ENCODE measurements at regions not wholly inside any gene's neighbourhood (a gene's known extent, or its start where the extent isn't known, plus 50 kb on each side); places are given as distances from the start of the nearest gene placed in this dataset.

DNA sequence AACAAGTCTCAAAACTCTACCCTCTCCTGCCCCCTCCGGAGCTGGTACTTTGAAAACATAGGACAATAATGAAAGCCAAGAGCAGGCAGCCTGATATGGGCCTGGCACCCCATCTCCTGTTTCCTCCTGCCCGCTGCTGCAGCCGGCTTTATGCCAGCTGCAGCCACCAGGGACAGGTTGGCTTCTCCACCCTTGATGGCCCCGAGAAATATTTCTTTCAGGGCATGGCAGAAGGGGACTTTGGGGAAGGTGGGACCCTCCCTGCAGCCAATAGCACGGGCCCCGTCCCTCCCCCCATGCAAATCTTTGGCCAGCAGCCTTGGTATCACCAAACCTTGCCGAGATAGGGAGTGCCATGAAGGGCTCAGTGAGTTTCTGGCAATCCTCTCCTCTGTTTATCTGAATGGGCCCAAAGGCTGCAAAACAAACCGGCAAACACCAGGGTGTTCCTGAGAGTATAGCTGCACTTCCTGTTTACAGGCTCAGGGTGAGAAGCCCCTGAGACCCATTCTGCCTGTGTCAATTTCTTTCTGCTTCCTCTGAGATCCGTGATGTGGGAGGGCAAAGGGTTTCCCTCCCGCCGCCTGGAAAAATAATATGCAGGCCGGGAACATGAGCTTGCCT is 73.4 kb upstream of the BOD1 start:
- no peak for DNase-seq (ENCODE audit: low read depth)

DNA sequence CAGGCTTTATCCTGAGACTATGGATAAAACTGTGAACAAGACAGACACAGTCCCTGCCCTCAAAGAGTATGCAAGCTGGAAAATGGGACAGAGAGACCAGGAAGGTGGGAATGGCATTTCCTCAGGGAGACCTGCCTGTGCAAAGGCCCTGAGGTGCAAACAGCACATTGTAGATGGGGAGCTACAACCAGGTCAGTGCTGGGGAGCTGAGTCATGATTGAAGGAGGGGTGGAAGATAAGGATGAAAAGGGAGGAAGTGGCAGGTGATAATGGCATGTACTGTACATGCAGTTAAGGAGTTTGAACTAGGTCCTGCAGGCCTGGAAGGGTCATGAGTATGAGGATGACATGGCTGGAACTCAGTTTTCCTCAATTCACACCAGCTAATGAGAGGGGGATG is 75.5 kb upstream of the BOD1 start:
- no peak for DNase-seq (ENCODE audit: low read depth)

GRCh38 chr5:173693670-173694069 is 77.2 kb upstream of the BOD1 start:
- DNase-seq (ENCODE audit: low read depth) = no peak

DNA sequence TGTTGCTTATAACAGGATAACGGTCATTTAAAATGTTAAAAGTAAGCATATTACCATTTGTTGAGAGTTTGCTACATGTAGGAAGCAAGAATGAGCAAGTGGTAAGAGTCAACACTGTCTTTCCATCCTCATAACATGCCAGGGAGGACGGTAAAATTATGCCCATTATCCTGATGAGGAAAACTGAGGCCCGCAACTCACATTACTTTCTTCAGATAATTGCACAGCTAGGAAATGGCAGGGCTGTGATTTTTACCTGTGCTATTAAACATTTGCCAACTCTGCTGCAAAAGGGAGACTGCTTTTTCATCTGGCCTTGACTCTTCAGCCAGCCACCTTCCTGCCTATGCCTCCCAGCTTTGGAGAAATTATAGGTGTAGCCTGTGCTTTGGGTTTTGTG is 79.8 kb upstream of the BOD1 start:
- no peak for DNase-seq (ENCODE audit: low read depth)

GRCh38 chr5:173697931-173698579 is 81.6 kb upstream of the BOD1 start:
- DNase-seq (ENCODE audit: low read depth) = no peak

GRCh38 chr5:173699966-173700365 is 83.5 kb upstream of the BOD1 start:
- no peak for DNase-seq (ENCODE audit: low read depth)

DNA sequence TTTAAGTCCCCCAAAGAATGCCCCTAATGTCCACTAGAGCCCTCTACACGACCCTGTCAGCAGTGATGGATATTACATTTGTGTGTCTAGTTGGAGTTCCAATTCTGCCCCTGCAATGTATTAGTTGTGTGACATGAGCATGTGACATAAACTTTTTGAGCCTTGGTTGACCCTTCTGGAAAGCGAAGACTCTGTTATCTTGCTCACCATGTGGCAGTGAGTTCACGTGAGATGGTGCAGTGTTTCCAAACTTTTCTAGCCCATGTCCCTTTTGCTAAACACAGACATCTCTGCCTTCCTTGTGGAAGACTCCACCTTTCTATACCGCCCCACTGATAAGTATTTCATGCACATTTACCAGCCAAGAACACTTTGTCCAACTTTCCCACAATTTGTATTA is 87.0 kb upstream of the BOD1 start:
- DNase-seq (ENCODE audit: low read depth) = no peak

GRCh38 chr5:173704615-173705511 is 88.4 kb upstream of the BOD1 start:
- no peak for DNase-seq (ENCODE audit: low read depth)

DNA sequence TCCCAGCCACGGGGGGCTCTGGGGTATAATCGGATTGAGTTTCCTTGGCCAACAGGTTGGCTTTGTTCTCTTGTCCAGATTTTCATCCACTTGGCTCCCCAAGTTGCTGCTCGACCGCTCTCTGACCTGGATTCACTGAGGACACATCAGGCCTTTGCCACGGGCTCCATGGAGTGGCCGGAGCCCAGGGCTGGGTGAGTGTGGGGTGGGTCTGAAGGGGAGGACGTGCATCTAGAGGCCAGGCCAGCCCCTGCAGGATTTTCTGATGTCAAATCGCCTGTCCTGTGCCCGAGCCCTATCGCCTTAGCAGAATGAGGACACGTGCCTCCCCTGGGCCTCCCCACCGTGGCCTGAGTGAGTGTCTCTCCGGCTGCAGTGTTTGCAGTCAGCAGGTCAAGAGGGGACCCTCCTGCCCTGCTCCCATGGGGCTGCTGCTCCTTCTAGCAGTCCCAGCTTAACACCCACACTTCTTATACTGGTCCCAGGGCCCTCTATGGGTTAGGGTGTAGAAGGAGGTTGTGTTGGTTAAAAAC is 89.1 kb upstream of the BOD1 start:
- DNase-seq (ENCODE audit: low read depth) = no peak

- DNase-seq (ENCODE audit: low read depth) = no peak
Measured at GRCh38 chr5:173706700-173707099, 90.2 kb upstream of the BOD1 start.

GRCh38 chr5:173707392-173707791 is 90.9 kb upstream of the BOD1 start:
- DNase-seq (ENCODE audit: low read depth) = no peak

- DNase-seq (ENCODE audit: low read depth) = no peak
Measured at GRCh38 chr5:173709145-173709544, 92.7 kb upstream of the BOD1 start.

- no peak for DNase-seq (ENCODE audit: low read depth)
Measured at GRCh38 chr5:173709761-173710160, 93.3 kb upstream of the BOD1 start.

GRCh38 chr5:173710528-173710927 is 94.1 kb upstream of the BOD1 start:
- DNase-seq (ENCODE audit: low read depth) = no peak

- DNase-seq (ENCODE audit: low read depth) = no peak
Measured at GRCh38 chr5:173711466-173711865, 95.0 kb upstream of the BOD1 start.

- no peak for DNase-seq (ENCODE audit: low read depth)
Measured at GRCh38 chr5:173712609-173713175, 96.2 kb upstream of the BOD1 start.

DNA sequence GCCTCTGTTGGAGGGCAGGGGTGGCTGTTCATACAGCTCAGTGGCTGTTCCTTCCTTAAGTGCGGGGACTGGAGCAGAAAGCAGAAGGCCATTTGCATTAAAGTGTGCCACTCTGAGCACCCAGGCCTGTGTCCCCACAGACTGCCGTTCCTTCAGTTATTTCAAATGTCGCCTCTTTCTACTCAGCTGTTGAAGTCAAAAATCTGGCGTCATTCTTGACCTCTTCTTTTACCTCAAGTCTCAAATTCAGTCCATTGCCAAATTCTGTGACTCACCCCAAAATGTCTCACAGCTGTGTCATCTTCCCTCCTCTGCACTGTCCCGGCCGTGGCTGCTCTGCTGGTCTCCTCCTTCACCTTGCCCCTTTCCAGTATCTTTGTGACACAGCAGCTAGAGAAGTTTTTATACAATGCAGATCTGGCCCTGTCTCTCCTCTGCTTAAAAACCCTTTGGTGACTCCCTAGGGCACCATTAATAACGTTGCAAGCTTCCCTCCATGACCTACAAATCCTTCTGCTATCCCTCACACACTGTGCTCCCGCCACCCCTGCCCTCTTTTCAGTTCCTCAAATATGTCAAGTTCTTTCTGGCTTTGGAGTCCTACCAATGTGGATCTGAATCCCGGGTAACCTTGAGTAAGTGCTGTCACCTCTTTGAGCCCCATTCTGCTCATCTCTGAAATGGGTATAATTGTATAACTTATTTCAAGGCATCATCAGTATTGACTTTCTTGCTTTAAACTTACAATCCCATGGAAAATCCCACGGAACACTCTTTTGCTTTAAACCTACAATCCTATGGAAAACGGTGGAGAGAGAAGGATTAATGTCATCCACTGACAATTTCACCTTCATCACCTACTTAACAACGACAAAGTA is 98.3 kb upstream of the BOD1 start:
- no peak for DNase-seq (ENCODE audit: low read depth)

- no peak for DNase-seq (ENCODE audit: low read depth)
Measured at GRCh38 chr5:173715607-173716006, 99.2 kb upstream of the BOD1 start.

DNA sequence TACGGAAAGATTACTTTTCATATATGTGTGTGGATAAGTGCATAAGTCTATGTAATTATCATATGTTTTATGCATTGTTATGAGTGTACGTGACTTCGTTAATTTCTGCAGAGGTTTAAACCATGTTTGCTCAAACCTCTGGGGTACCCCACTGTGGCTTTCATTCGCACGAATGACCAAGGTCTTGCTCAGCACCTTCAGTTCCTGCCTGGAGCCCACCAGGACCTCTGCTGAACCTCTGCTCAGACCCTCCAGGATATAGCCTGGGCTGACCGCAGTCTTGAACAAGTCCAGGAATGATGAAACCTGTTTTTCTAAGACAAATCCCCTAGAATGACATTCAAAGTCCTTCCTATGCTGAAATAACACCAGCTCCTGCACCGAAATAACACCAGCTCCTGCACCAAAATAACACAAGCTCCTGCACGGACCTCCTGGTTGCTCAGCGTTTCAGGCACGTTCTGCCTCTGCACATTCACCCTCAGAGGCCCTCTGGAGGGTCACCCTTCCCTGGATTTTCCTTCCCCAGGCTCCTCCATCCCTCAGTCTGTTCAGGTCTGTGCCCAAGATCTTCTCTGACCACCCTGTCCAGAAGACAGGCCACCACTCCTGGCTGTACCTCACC is 99.7 kb upstream of the BOD1 start:
- DNase-seq (ENCODE audit: low read depth) = no peak

GRCh38 chr5:173717959-173718358 is 101.5 kb upstream of the BOD1 start:
- no peak for DNase-seq (ENCODE audit: low read depth)

GRCh38 chr5:173718469-173718868 is 102.0 kb upstream of the BOD1 start:
- DNase-seq (ENCODE audit: low read depth) = no peak
